Activated CD4-positive, alpha-beta T cell treated with anti-CD3 and anti-CD28 coated beads, Interleukin-2, amount 50 U/mL, for 1 hour (primary cell): ENCODE measurements at regions not wholly inside any gene's neighbourhood (a gene's known extent, or its start where the extent isn't known, plus 50 kb on each side); places are given as distances from the start of the nearest gene placed in this dataset.

Source experiments
- DNase-seq: peaks from one replicate; pipeline ENCODE4 v3.0.0-alpha.2; 2020

DNA sequence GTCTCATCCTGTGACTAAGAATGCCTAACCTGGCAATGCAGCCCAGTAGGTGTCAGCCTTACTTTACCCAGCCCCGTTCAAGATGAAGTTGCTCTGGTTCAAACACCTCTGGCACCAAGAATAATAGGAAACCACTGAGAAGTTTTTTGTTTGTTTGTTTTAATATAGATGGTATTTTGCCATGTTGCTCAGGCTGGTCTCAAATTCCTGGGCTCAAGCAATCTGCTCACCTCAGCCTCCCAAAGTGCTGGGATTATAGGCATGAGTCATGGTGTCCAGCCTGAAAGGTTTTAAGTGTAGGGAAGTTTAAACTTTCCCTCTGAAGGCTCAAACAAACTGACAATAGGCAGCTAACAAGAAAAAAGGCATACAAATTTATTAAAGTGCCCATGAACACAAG, 51.2 kb upstream of the ABCC4 start:
- DNase-seq, result no peak

GRCh38 chr13:95354156-95354555, 52.9 kb upstream of the ABCC4 start:
- DNase-seq, result no peak

DNA sequence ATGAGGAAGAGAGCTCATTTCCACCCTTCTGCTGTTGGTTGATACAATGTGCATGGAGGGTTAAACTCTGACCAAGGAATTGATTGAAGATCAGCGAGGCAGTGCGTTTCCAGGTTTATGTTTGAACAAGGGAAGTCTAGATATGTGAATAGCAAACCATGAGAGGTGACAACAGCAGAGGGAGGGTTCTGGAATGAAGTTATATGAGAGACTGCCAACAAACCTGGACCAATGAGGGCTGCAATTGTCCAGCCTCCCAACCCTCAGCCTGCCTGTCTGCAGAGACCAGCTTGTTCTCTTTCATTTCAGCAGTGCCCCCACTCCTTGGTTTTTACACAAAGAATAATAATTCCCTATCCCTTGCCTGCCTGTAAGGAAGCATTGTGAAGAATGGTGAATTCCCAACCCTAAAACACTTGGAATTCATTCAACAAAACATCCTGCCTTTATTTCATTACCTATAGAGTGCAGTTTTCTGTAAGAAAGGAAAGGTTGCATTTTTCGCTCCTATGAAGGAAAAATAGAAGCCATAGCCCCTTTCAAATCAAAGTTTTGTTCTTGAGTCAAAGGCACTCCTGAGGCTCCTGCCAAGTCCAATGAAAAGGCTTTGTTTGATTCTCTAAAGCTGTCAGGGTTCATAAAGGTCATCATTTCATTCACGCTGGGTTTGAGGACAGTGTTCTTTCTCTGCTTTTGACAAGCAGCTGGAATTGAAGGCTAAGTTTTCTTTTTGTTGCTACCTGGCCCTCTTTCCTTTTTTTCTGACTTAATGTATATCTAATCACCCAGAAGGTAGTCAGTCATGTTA, 53.6 kb upstream of the ABCC4 start:
- DNase-seq, result no peak

DNA sequence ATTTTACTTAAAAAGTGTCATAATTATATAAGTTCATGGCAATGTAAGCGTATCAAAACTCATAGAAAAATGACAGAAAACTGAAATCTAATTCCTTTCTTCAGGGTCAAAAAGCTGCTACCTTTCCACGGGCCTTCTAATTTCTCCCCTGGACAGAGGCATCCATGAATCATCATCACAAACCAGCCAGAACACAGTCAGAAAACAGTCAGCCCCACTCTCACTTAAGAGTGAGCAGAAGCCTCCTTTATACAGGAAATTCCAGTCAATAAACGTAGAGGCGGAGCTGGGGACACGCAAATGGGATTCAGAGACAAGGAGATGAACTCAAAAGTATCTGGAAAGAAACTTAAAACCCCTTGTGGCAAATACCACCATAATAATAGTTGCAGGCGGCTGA, 54.2 kb upstream of the ABCC4 start:
- DNase-seq, result no peak

DNA sequence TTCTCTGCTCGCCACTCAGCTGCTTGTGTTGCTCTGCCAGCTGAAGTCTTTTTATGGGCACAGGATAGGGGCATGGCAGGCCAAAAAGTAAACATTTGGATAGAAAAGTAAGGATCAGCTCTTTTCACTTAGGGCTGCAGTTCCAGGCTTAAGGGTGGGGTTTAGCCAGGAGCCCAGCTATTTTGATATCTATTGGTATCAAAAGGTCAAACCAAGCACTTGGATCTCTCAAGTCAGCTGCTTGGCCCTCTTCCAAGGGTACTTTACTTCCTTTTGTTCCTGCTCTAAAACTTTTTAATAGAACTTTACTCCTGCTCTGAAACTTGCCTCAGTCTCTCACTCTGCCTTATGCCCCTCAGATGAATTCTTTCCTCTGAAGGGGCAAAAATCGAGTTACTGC, 55.7 kb upstream of the ABCC4 start:
- no peak for DNase-seq

GRCh38 chr13:95357875-95358274, 56.6 kb upstream of the ABCC4 start:
- DNase-seq, result no peak

GRCh38 chr13:95360052-95360451, 58.8 kb upstream of the ABCC4 start:
- no peak for DNase-seq

- DNase-seq, result no peak
These were observed 59.3 kb upstream of the ABCC4 start for GRCh38 chr13:95360464-95361097.

DNA sequence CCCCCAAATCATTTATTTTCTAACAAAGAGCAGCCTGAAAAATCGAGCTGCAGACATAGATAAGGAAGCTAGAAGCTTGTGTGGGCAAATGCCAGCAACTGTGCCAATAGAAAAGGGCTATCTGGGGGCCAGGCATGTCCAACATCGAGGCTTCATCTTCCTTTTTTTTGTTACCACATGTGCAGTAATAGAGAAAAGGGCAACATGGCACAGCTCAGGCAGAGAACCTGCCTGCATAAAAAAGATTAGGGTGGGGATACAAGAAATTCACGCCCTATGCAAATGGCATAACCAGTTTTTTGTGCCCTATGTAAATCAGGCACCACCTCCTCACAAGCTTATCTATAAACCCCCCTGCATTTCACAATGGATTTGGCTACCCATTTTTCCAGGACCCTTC, 60.4 kb upstream of the ABCC4 start:
- DNase-seq, result no peak

DNA sequence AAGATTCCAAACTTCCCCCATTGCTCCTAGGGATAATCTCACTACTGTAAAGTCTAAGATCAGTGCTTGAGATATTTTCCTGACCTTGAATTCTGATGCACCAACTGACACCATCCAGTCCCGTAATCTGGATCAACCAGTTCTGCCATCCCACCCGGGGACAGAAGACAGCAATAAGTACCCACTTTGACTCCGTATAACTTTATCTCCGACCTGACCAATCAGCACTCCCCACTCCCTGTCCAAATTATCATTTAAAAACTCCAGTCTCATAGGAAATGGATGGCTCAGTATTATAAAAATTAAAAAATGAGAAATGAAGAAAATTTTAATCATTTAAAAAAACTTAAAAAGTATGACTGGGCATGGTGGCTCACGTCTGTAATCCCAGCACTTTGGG, 61.4 kb upstream of the ABCC4 start:
- no peak for DNase-seq

DNA sequence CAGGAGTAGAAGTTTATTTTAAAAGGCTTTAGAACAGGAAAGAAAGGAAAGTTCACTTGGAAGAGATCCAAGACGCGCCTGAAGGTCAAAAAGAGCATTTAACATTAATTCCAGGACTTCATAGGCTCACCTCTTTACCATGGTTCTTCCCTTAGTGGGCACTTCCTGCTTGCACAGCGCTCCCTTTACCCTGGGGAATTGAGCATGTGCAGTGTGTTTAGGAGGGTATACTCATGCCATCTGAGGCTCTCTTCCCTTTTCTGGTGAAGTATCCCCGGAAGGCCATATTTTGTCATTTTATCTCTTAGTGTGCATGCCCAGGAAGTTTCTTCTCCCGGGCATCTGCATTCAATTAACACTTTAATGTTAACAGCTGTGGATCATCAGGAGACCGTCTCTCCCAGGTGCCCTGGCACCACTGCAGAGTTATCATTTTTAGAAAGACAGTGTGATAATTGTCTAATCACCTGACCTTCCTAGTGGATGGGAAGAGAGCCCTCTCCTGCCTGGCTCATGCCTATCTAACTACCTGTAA, 66.1 kb upstream of the ABCC4 start:
- DNase-seq, result no peak

- no peak for DNase-seq
These were observed 67.7 kb upstream of the ABCC4 start for GRCh38 chr13:95368998-95369397.

- no peak for DNase-seq
These were observed 74.5 kb upstream of the ABCC4 start for GRCh38 chr13:95375706-95376105.

GRCh38 chr13:95378603-95379002, 77.4 kb upstream of the ABCC4 start:
- DNase-seq, result no peak

- peak; percentile 58 for DNase-seq
These were observed 79.4 kb upstream of the ABCC4 start for GRCh38 chr13:95380468-95381211.

DNA sequence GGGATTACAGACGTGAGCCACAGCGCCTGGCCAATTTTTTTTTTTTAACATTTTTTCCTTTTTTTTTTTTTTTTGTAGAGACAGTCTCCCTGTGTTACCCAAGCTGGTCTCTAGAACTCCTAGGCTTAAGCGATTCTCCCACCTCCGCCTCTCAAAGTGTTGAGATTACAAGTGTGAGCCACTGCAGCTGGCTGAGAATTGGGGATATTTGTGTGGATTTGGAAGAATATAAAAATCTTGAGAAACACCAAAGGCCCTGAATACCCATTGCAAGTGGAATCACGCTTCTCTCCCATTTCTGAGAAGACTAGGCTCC, 79.9 kb upstream of the ABCC4 start:
- DNase-seq, result no peak

DNA sequence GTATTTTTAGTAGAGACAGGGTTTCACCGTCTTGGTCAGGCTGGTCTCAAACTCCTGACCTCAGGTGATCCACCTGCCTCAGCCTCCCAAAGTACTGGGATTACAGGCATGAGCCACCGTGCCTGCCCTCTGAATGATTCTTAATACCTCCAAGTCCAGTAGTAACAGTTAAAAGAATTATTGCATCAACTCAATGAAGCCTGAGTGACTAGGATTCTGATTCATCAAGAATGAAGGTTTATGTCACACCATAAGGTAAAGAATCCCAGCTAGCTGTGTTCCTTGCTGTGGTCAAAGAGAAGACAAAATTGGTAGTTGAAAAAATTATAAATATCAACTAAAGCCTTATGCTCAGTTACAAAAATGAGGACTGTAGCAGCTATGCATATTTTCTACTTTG, 81.2 kb upstream of the ABCC4 start:
- DNase-seq, result no peak

DNA sequence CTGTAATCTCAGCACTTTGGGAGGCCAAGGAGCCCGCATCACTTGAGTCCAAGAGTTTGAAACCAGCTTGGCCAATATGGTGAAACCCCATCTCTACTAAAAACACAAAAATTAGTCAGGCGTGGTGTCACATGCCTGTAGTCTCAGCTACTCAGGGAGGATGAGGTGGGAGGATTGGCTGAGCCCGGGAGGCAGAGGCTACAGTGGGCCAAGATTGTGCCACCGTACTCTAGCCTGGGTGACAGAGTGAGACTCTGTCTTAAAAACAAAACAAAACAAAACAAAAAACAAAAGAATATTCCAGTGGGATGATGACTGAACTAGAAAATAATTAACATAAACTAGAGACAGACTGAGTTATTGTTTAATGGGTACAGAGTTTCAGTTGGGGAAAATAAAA, 81.7 kb upstream of the ABCC4 start:
- DNase-seq, result no peak

GRCh38 chr13:95385373-95385772, 84.1 kb upstream of the ABCC4 start:
- no peak for DNase-seq

DNA sequence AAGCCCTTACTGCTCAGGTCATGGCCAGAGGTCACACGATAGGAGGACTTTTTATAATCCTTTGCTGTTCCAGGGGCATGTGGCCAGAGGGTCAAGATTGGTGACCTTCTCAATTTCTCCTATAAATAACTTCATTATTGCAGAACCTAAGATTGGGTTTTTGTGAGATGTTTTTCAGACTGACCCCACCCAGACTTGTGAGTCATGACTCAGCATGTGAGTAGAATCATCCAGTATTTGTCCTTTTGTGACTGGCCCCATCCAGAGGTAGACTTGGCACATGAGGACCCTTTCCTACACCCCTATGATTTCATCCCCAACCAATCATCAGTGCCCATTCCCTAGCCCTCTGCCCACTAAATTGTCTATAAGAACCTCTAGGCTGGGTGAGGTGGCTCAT, 84.5 kb upstream of the ABCC4 start:
- DNase-seq, result no peak

GRCh38 chr13:95386370-95386769, 85.1 kb upstream of the ABCC4 start:
- no peak for DNase-seq

DNA sequence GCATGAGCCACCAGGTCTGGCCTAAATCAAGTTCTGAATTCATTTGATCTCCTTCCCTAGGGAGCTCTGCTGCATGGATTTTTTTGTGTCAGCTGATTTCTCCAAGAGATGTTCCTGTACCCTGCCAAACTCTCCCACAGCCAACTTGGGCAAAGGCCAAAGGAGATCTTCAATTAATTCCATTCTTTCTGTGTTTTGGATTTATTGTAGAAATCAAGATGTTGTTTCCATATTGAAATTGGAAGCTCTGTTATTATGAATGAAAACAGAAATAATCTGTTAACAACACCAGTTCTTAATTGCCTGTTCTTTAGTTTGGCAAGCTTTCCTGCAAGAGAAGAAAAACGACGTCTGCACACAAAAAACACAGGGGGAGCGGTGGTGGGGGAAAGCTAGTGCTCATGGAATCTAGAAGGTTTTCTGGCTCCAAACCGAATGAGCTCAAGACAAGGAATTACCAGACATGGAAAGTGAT, 86.5 kb upstream of the ABCC4 start:
- no peak for DNase-seq

GRCh38 chr13:95388420-95389079, 87.3 kb upstream of the ABCC4 start:
- no peak for DNase-seq
